GM18870 (cell line): ENCODE measurements at regions not wholly inside any gene's neighbourhood (a gene's known extent, or its start where the extent isn't known, plus 50 kb on each side); places are given as distances from the start of the nearest gene placed in this dataset.
"Not testable (repeated sequence)": the region's sequence is repeated elsewhere in the genome, so short reads cannot be mapped to it uniquely, and the experiment has no call there.

Experiments used
- ATAC-seq: cut with Tn5 transposase; IDR thresholded peaks from one replicate; pipeline ENCODE4 v1.9.1; 2021; ENCODE audit warnings: moderate library complexity; ENCODE audit not compliant: unreplicated experiment

- not testable (repeated sequence) for ATAC-seq
These were observed 203.9 kb downstream of the NPIPB11 start for GRCh38 chr16:29202642-29203041.

- ATAC-seq = not testable (repeated sequence)
These were observed 204.4 kb downstream of the NPIPB11 start for GRCh38 chr16:29202025-29202632.

GRCh38 chr16:29201296-29202024, 205.1 kb downstream of the NPIPB11 start:
- ATAC-seq = not testable (repeated sequence)

GRCh38 chr16:29200681-29201080, 205.8 kb downstream of the NPIPB11 start:
- ATAC-seq = not testable (repeated sequence)

- ATAC-seq = not testable (repeated sequence)
These were observed 206.3 kb downstream of the NPIPB11 start for GRCh38 chr16:29200135-29200601.

- ATAC-seq = not testable (repeated sequence)
These were observed 206.9 kb downstream of the NPIPB11 start for GRCh38 chr16:29199626-29200025.

GRCh38 chr16:29198731-29199521, 207.6 kb downstream of the NPIPB11 start:
- no peak for ATAC-seq

- no peak for ATAC-seq
These were observed 208.3 kb downstream of the NPIPB11 start for GRCh38 chr16:29198231-29198630.

GRCh38 chr16:29197494-29198100, 208.9 kb downstream of the NPIPB11 start:
- not testable (repeated sequence) for ATAC-seq

GRCh38 chr16:29196746-29197145, 209.8 kb downstream of the NPIPB11 start:
- not testable (repeated sequence) for ATAC-seq

GRCh38 chr16:29195116-29195872, 210.4 kb downstream of the LAT start:
- ATAC-seq = not testable (repeated sequence)

- ATAC-seq = not testable (repeated sequence)
These were observed 209.5 kb downstream of the LAT start for GRCh38 chr16:29194185-29194844.

- ATAC-seq = not testable (repeated sequence)
These were observed 208.8 kb downstream of the LAT start for GRCh38 chr16:29193634-29194033.

- not testable (repeated sequence) for ATAC-seq
These were observed 208.4 kb downstream of the LAT start for GRCh38 chr16:29193248-29193574.

- no peak for ATAC-seq
These were observed 207.7 kb downstream of the LAT start for GRCh38 chr16:29192329-29193247.

GRCh38 chr16:29191636-29192180, 206.9 kb downstream of the LAT start:
- ATAC-seq = not testable (repeated sequence)

- ATAC-seq = not testable (repeated sequence)
These were observed 205.9 kb downstream of the LAT start for GRCh38 chr16:29190553-29191431.

- not testable (repeated sequence) for ATAC-seq
These were observed 204.0 kb downstream of the LAT start for GRCh38 chr16:29188806-29189205.
